ENCODE measurements at regions not wholly inside any gene's neighbourhood (a gene's known extent, or its start where the extent isn't known, plus 50 kb on each side); places are given as distances from the start of the nearest gene placed in this dataset.

DNA sequence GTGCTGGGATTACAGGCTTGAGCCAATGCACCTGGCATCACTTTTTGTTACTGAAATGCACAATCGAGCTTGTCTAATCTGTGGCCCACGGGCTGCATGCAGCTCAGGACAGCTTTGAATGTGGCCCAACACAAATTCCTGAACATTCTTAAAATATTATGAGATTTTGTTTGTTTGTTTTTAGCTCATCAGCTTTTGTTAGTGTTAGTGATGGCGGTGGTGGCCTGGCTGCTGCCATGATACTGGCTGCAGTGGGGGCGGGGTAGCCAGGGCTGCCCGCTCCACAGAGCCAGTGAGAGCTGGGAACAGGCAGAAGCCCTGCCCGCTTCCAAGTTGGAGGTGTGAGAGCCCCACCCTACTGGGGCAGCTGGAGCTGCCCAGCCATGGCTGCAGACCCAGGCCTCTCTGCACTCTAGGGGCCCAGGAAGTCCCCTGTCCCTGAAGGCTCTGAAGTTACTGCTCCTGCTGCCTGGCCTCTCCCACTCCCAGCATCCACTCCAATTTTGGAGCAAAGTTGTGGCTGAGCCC, 76.6 kb upstream of the SHB start:
- H3K9ac ChIP-seq (ENCODE audit: low read length in 3 of 3): no peak overlapping the region
- intact Hi-C loops (cut with DNase I): no loop called here
- H3K36me3 ChIP-seq (ENCODE audit: control insufficient read depth in 2 of 3, insufficient read depth in 3 of 3, low read length in 3 of 3): no peaks in the 10 kb centered on the region
- H3K4me1 ChIP-seq (ENCODE audit: control insufficient read depth in 2 of 3, insufficient read depth in 2 of 3, low read depth in 1 of 3, low read length in 3 of 3): no peaks in the 10 kb centered on the region
- no peaks in the 10 kb centered on the region for H3K27me3 ChIP-seq (ENCODE audit: control insufficient read depth, insufficient read depth, low read length)
- H3K27ac ChIP-seq (ENCODE audit: low read depth in 2 of 2, low read length in 2 of 2): no peak overlapping the region
- DNase-seq (no peak), FAIRE-seq (no peak)
- H3K9me3 ChIP-seq (ENCODE audit: control insufficient read depth in 2 of 3, insufficient read depth in 1 of 3, low read length in 3 of 3): no peaks in the 10 kb centered on the region
- no peak overlapping the region for H3K4me3 ChIP-seq (ENCODE audit: low read length in 3 of 3)
- TF ChIP-seq, protein P1, sequence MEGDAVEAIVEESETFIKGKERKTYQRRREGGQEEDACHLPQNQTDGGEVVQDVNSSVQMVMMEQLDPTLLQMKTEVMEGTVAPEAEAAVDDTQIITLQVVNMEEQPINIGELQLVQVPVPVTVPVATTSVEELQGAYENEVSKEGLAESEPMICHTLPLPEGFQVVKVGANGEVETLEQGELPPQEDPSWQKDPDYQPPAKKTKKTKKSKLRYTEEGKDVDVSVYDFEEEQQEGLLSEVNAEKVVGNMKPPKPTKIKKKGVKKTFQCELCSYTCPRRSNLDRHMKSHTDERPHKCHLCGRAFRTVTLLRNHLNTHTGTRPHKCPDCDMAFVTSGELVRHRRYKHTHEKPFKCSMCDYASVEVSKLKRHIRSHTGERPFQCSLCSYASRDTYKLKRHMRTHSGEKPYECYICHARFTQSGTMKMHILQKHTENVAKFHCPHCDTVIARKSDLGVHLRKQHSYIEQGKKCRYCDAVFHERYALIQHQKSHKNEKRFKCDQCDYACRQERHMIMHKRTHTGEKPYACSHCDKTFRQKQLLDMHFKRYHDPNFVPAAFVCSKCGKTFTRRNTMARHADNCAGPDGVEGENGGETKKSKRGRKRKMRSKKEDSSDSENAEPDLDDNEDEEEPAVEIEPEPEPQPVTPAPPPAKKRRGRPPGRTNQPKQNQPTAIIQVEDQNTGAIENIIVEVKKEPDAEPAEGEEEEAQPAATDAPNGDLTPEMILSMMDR (IDR thresholded peaks at IDR 0.05; ENCODE audit: borderline replicate concordance, extremely low read depth, insufficient read depth): no peak

DNA sequence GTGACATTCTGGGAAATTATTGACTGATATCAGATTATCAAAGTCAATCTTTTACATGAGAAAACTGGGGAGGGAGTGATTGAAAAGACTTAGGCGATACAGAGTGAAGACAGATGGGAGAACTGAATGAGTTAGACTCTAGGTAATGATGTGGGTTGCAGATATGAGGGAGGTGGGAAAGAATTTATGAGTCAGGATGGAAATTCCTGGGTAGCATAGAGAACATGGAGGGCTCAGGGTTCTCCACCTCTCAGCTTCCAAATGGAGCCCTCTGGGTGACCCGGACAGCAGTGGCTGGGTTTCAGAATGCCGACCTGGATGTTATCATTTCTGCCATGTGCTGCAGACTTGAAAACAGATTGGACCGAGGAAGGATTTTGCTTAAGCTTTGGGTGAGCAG, 75.4 kb upstream of the SHB start:
- FAIRE-seq: no peak
- TF ChIP-seq, protein P1 (IDR thresholded peaks at IDR 0.05; ENCODE audit: borderline replicate concordance, extremely low read depth, insufficient read depth): no peak

DNA sequence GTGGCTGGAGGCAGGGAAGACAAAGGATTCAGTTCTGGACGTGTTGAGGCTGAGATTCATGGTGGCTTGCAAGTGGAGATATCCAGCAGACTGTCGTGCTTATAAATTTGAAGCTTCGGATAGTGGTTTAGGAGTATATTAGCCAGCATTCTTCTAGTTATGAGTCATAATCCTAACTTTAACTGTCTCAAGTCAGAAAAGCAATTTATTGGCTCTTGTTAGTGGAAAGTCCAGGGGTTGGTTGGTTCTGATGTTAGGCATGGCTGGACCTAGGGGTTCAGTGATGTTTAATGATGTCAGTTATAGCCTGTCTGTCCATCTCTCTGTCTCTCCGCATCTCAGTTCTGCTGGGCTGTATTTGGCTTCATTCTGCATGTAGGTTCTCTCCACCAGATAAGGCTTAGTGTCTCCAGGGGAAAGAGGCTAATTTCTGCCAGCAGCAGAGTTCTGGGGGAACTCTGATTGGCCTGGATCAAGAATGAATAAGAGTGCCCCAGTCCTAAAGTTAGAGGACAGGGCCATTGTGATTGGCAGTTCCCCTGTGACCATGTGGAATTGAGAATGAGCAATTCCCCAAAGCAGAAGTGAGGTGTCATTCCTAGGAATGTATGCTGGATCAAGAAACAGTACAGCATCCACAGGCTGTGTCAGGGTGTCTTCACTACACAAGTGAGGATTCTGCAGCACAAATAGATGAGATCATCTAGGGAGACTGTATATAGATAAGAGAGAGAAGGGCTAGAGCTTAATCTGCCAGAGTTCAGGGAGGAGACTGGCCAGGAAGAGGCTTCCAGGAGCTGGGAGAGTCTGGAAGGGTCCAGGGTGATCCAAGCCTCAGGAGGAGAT, 72.9 kb upstream of the SHB start:
- Histone ChIP-seq H3K4me3 (ENCODE audit: low read length in 3 of 3) (no peak overlapping the region), H3K9me3 (ENCODE audit: control insufficient read depth in 2 of 3, insufficient read depth in 1 of 3, low read length in 3 of 3) (no peaks in the 10 kb centered on the region), H3K27ac (ENCODE audit: low read depth in 2 of 2, low read length in 2 of 2) (no peak overlapping the region), H3K4me1 (ENCODE audit: control insufficient read depth in 2 of 3, insufficient read depth in 2 of 3, low read depth in 1 of 3, low read length in 3 of 3) (no peaks in the 10 kb centered on the region), H3K36me3 (ENCODE audit: control insufficient read depth in 2 of 3, insufficient read depth in 3 of 3, low read length in 3 of 3) (no peaks in the 10 kb centered on the region), H3K9ac (ENCODE audit: low read length in 3 of 3) (no peak overlapping the region), H3K27me3 (ENCODE audit: control insufficient read depth, insufficient read depth, low read length) (no peaks in the 10 kb centered on the region)
- FAIRE-seq: no peak
- intact Hi-C loops (cut with DNase I): no loop called here
- TF ChIP-seq, protein P1 (IDR thresholded peaks at IDR 0.05; ENCODE audit: borderline replicate concordance, extremely low read depth, insufficient read depth): no peak
- peak in 1 of 5 donors; percentile 16 for DNase-seq

More for the DNA sequence above, 75.4 kb upstream of the SHB start:
- no peaks in the 10 kb centered on the region for H3K4me1 ChIP-seq (ENCODE audit: control insufficient read depth in 2 of 3, insufficient read depth in 2 of 3, low read depth in 1 of 3, low read length in 3 of 3)
- no peak for DNase-seq
- H3K36me3 ChIP-seq (ENCODE audit: control insufficient read depth in 2 of 3, insufficient read depth in 3 of 3, low read length in 3 of 3): no peaks in the 10 kb centered on the region
- H3K9me3 ChIP-seq (ENCODE audit: control insufficient read depth in 2 of 3, insufficient read depth in 1 of 3, low read length in 3 of 3): no peaks in the 10 kb centered on the region
- intact Hi-C loops (cut with DNase I): no loop called here
- H3K27me3 ChIP-seq (ENCODE audit: control insufficient read depth, insufficient read depth, low read length): no peaks in the 10 kb centered on the region
- H3K27ac ChIP-seq (ENCODE audit: low read depth in 2 of 2, low read length in 2 of 2): no peak overlapping the region
- no peak overlapping the region for H3K4me3 ChIP-seq (ENCODE audit: low read length in 3 of 3)
- H3K9ac ChIP-seq (ENCODE audit: low read length in 3 of 3): no peak overlapping the region
